Mammary epithelial cell (primary cell): ENCODE measurements at regions not wholly inside any gene's neighbourhood (a gene's known extent, or its start where the extent isn't known, plus 50 kb on each side); places are given as distances from the start of the nearest gene placed in this dataset.
"Not testable (repeated sequence)": the region's sequence is repeated elsewhere in the genome, so short reads cannot be mapped to it uniquely, and the experiment has no call there.

Experiments used
- EZH2 ChIP-seq: IDR thresholded peaks from 2 replicates; pipeline ENCODE4 v1.6.1; 2012; ENCODE audit warnings: low read length, inconsistent platforms, borderline replicate concordance
- TF ChIP-seq, protein P1 (sequence below), 2 donors: IDR thresholded peaks in 1 of 2; conservative IDR thresholded peaks in 1 of 2; 2 replicates each; pipeline ENCODE4 v1.5.1; 2011 to 2012; ENCODE audit warnings: inconsistent platforms in 2 of 2, low read length in 2 of 2, mild to moderate bottlenecking in 2 of 2, control low read depth in 1 of 2, low read depth in 1 of 2; ENCODE audit not compliant: insufficient read depth in 1 of 2; ENCODE audit errors: extremely low read depth in 1 of 2

- TF ChIP-seq, protein P1, sequence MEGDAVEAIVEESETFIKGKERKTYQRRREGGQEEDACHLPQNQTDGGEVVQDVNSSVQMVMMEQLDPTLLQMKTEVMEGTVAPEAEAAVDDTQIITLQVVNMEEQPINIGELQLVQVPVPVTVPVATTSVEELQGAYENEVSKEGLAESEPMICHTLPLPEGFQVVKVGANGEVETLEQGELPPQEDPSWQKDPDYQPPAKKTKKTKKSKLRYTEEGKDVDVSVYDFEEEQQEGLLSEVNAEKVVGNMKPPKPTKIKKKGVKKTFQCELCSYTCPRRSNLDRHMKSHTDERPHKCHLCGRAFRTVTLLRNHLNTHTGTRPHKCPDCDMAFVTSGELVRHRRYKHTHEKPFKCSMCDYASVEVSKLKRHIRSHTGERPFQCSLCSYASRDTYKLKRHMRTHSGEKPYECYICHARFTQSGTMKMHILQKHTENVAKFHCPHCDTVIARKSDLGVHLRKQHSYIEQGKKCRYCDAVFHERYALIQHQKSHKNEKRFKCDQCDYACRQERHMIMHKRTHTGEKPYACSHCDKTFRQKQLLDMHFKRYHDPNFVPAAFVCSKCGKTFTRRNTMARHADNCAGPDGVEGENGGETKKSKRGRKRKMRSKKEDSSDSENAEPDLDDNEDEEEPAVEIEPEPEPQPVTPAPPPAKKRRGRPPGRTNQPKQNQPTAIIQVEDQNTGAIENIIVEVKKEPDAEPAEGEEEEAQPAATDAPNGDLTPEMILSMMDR (conservative IDR thresholded peaks at IDR 0.05 in 1 of 2, IDR thresholded peaks at IDR 0.05 in 1 of 2; ENCODE audit: extremely low read depth in 1 of 2, insufficient read depth in 1 of 2, low read depth in 1 of 2, low read length in 2 of 2), result not testable (repeated sequence)
- TF ChIP-seq EZH2, result not testable (repeated sequence)
Observed at GRCh38 chr3:130153247-130153646, 71.6 kb downstream of the ALG1L2 start.
